ENCODE measurements at regions not wholly inside any gene's neighbourhood (a gene's known extent, or its start where the extent isn't known, plus 50 kb on each side); places are given as distances from the start of the nearest gene placed in this dataset.

GRCh38 chr3:44185396-44185915 is 56.2 kb upstream of the TOPAZ1 start:
- Histone ChIP-seq H3K9me3 (no peaks in the 10 kb centered on the region), H3K27me3 (peaks cover 0 to 25% (median 0%) of the 10 kb centered on the region in 3 donors), H3K4me3 (no peak overlapping the region), H3K36me3 (no peaks in the 10 kb centered on the region), H3K27ac (no peak overlapping the region), H3K4me1 (no peaks in the 10 kb centered on the region)
- no peak for TF ChIP-seq CTCF (IDR thresholded peaks at IDR 0.05)
- intact Hi-C loops (cut with DNase I; ENCODE audit: low total_unique reads) = no loop called here
- DNase-seq = no peak
- WGBS, 5 donors = 60 to 85% (median 82%) methylated on average over 4 of the region's 4 CpGs

- Histone ChIP-seq H3K9me3 (peaks cover 0 to 2% (median under 1%) of the 10 kb centered on the region in 4 donors), H3K4me3 (no peak overlapping the region), H3K4me1 (no peaks in the 10 kb centered on the region), H3K27ac (no peak overlapping the region), H3K36me3 (no peaks in the 10 kb centered on the region), H3K27me3 (peaks cover 0 to 25% (median 0%) of the 10 kb centered on the region in 3 donors)
- DNase-seq = no peak
- WGBS, 5 donors = 61 to 74% (median 70%) methylated on average over 2 of the region's 2 CpGs
- intact Hi-C loops (cut with DNase I; ENCODE audit: low total_unique reads) = no loop called here
- no peak for TF ChIP-seq EP300 (IDR thresholded peaks at IDR 0.05)
These were observed 55.5 kb upstream of the TOPAZ1 start for GRCh38 chr3:44186111-44186672.

- intact Hi-C loops (cut with DNase I; ENCODE audit: low total_unique reads) = no loop called here
- WGBS, 5 donors = 27 to 77% (median 58%) methylated on average over 2 of the region's 2 CpGs
- H3K9me3 ChIP-seq = peaks cover 0 to 7% (median 4%) of the 10 kb centered on the region in 4 donors
- no peak for TF ChIP-seq EP300 (IDR thresholded peaks at IDR 0.05)
- no peak for TF ChIP-seq CTCF (IDR thresholded peaks at IDR 0.05)
- no peaks in the 10 kb centered on the region for H3K36me3 ChIP-seq
- no peak for DNase-seq
- H3K27me3 ChIP-seq = peaks cover 0 to 25% (median 0%) of the 10 kb centered on the region in 3 donors
- no peaks in the 10 kb centered on the region for H3K4me1 ChIP-seq
- H3K4me3 ChIP-seq = no peak overlapping the region
- H3K27ac ChIP-seq = no peak overlapping the region
These were observed 55.0 kb upstream of the TOPAZ1 start for GRCh38 chr3:44186712-44187111.

Small RNA genes in the stretch of these regions (small RNA-seq; reads per million reads assigned to genes)
- gene MIR138-1 (0.14 to 0.83 (median 0.40) reads per million in 4 donors), gene RNU6-367P (0 reads per million in 4 donors)

All from stomach (tissue), 8 donors.